ENCODE measurements at regions not wholly inside any gene's neighbourhood (a gene's known extent, or its start where the extent isn't known, plus 50 kb on each side); places are given as distances from the start of the nearest gene placed in this dataset.
"Not testable (repeated sequence)": the region's sequence is repeated elsewhere in the genome, so short reads cannot be mapped to it uniquely, and the experiment has no call there.

- not testable (repeated sequence) for DNase-seq
These were observed 5507.7 kb upstream of the TPTE start for GRCh38 chr21:5013455-5014304.

- DNase-seq: not testable (repeated sequence)
These were observed 5506.2 kb upstream of the TPTE start for GRCh38 chr21:5015187-5015586.

GRCh38 chr21:5019120-5019519 lies 5502.3 kb upstream of the TPTE start:
- not testable (repeated sequence) for DNase-seq

GRCh38 chr21:5021815-5022214 lies 5499.6 kb upstream of the TPTE start:
- DNase-seq: not testable (repeated sequence)

- not testable (repeated sequence) for DNase-seq
These were observed 5499.1 kb upstream of the TPTE start for GRCh38 chr21:5022254-5022653.

- not testable (repeated sequence) for DNase-seq
These were observed 5498.6 kb upstream of the TPTE start for GRCh38 chr21:5022748-5023147.

- DNase-seq: not testable (repeated sequence)
These were observed 5486.2 kb upstream of the TPTE start for GRCh38 chr21:5035147-5035546.

GRCh38 chr21:5035587-5035986 lies 5485.8 kb upstream of the TPTE start:
- DNase-seq: not testable (repeated sequence)

GRCh38 chr21:5037606-5038331 lies 5483.6 kb upstream of the TPTE start:
- not testable (repeated sequence) for DNase-seq

GRCh38 chr21:5039926-5040325 lies 5481.5 kb upstream of the TPTE start:
- not testable (repeated sequence) for DNase-seq

GRCh38 chr21:5042583-5042982 lies 5478.8 kb upstream of the TPTE start:
- not testable (repeated sequence) for DNase-seq

GRCh38 chr21:5044812-5045211 lies 5476.6 kb upstream of the TPTE start:
- not testable (repeated sequence) for DNase-seq

- not testable (repeated sequence) for DNase-seq
These were observed 5469.9 kb upstream of the TPTE start for GRCh38 chr21:5051303-5052018.

GRCh38 chr21:5055027-5055754 lies 5466.2 kb upstream of the TPTE start:
- not testable (repeated sequence) for DNase-seq

GRCh38 chr21:5055996-5056962 lies 5465.1 kb upstream of the TPTE start:
- not testable (repeated sequence) for DNase-seq

- DNase-seq: not testable (repeated sequence)
These were observed 5464.3 kb upstream of the TPTE start for GRCh38 chr21:5057077-5057476.

- not testable (repeated sequence) for DNase-seq
These were observed 5460.9 kb upstream of the TPTE start for GRCh38 chr21:5060364-5061083.

GRCh38 chr21:5064581-5065142 lies 5456.7 kb upstream of the TPTE start:
- DNase-seq: not testable (repeated sequence)

GRCh38 chr21:5065240-5066211 lies 5455.9 kb upstream of the TPTE start:
- DNase-seq: peak; percentile 5

Data from hematopoietic multipotent progenitor cell treated with erythropoietin and hydrocortisone succinate and interleukin-3 and kit ligand, for 8 days (in vitro differentiated cells).